GM12878 (cell line): ENCODE measurements at regions not wholly inside any gene's neighbourhood (a gene's known extent, or its start where the extent isn't known, plus 50 kb on each side); places are given as distances from the start of the nearest gene placed in this dataset.

Experiments
- ATAC-seq: fragments of 200-7000 bp; cut with Tn5 transposase; 3 replicates; pipeline ENCODE4 v1.9.1; 2020; ENCODE audit warnings: mild to moderate bottlenecking, moderate library complexity
- BruUV-seq: library from RNA; stranded (reverse); fragments of 400-500 nt; replicated peaks from 2 replicates; lab custom pipeline; 2021; lab: Mats Ljungman, UMichigan
- CTCF ChIA-PET: fragments of 300-600 bp; sonication (Branson Sonifier 250); formaldehyde crosslinking; extraction: SDS; loops from one replicate; lab custom pipeline; 2021; ENCODE audit warnings: inconsistent platforms; lab: Yijun Ruan, JAX
- POLR2A ChIA-PET: fragments of 350-600 bp; formaldehyde crosslinking; extraction: SDS; loops from one replicate; lab custom pipeline; 2021; ENCODE audit warnings: inconsistent platforms; lab: Charles Lee
- RAD21 ChIA-PET: fragments of 300-600 bp; sonication (Branson Sonifier 250); formaldehyde crosslinking; loops from one replicate; lab custom pipeline; 2023; ENCODE audit warnings: antibody characterized with exemption; ENCODE audit not compliant: unreplicated experiment; lab: Charles Lee
- SMC1A ChIA-PET: fragments of 300-600 bp; sonication (Branson Sonifier 250); formaldehyde crosslinking; loops from one replicate; lab custom pipeline; 2023; ENCODE audit not compliant: unreplicated experiment, uncharacterized antibody; lab: Charles Lee
- DNase-seq: peaks from one replicate; pipeline ENCODE4 v3.0.0-alpha.2; 2011; ENCODE audit warnings: low read depth, low spot score
- FAIRE-seq: peaks from 3 replicates; lab custom pipeline; 2011; peaks lifted over from hg19 to GRCh38; lab: Jason Lieb, UNC
- H2AFZ ChIP-seq: 2 replicates; pipeline ENCODE4 v1.6.0; 2011; ENCODE audit warnings: low read depth, low read length, control low read depth; ENCODE audit not compliant: control insufficient read depth
- H3K27ac ChIP-seq: 2 replicates; pipeline ENCODE4 v1.5.1; 2011; ENCODE audit warnings: control low read depth; ENCODE audit not compliant: control insufficient read depth, insufficient read depth
- H3K27me3 ChIP-seq, 2 experiments: replicated peaks in 1 of 2; 2 replicates each; pipeline versions ENCODE4 v1.6.0 to v1.6.1; 2011; ENCODE audit warnings: low read length in 1 of 2; ENCODE audit not compliant: control insufficient read depth in 2 of 2, insufficient read depth in 2 of 2
- H3K36me3 ChIP-seq, 2 experiments: 2 replicates each; pipeline ENCODE4 v1.5.1; 2011; ENCODE audit warnings: low read length in 1 of 2; ENCODE audit not compliant: control insufficient read depth in 2 of 2, insufficient read depth in 2 of 2
- H3K4me1 ChIP-seq: 2 replicates; pipeline ENCODE4 v1.6.1; 2011; ENCODE audit warnings: mild to moderate bottlenecking, low read length, moderate library complexity, mixed read lengths; ENCODE audit not compliant: control insufficient read depth, insufficient read depth
- H3K4me2 ChIP-seq: 2 replicates; pipeline ENCODE4 v1.6.0; 2011; ENCODE audit warnings: control low read depth; ENCODE audit not compliant: control insufficient read depth, insufficient read depth
- H3K4me3 ChIP-seq: fragments of 200-600 bp; sonication (generic); 2 replicates; pipeline ENCODE4 v1.5.1; 2016
- H3K79me2 ChIP-seq: 2 replicates; pipeline ENCODE4 v1.6.0; 2011; ENCODE audit warnings: low read length; ENCODE audit not compliant: control insufficient read depth, insufficient read depth
- H3K9ac ChIP-seq: 2 replicates; pipeline ENCODE4 v1.8.0; 2011; ENCODE audit warnings: low read length, control low read depth, mixed read lengths; ENCODE audit not compliant: control insufficient read depth, insufficient read depth
- H3K9me3 ChIP-seq: replicated peaks from 3 replicates; pipeline ENCODE4 v1.5.1; 2011; ENCODE audit warnings: mild to moderate bottlenecking, low read length; ENCODE audit not compliant: control insufficient read depth, insufficient read depth
- H4K20me1 ChIP-seq: 2 replicates; pipeline ENCODE4 v1.6.0; 2011; ENCODE audit not compliant: control insufficient read depth, insufficient read depth
- ATF2 ChIP-seq: IDR thresholded peaks from 2 replicates; pipeline ENCODE4 v1.6.1; 2012; ENCODE audit warnings: low read length, inconsistent platforms
- CBX3 ChIP-seq: fragments of 200-600 bp; sonication (generic); IDR thresholded peaks from 2 replicates; pipeline ENCODE4 v1.6.1; 2016; ENCODE audit warnings: low read depth, borderline replicate concordance
- CBX5 ChIP-seq: sonication (generic); IDR thresholded peaks from 2 replicates; pipeline ENCODE4 v1.6.1; 2016; ENCODE audit warnings: low read depth, moderate library complexity, mild to moderate bottlenecking, inconsistent platforms
- CHD1 ChIP-seq: IDR thresholded peaks from 2 replicates; pipeline ENCODE4 v1.6.1; 2012; ENCODE audit warnings: low read depth, low read length, improper control_type of control experiment
- ELK1 ChIP-seq: IDR thresholded peaks from 2 replicates; pipeline ENCODE4 v1.6.1; 2012; ENCODE audit warnings: low read depth, low read length, improper control_type of control experiment
- EZH2 ChIP-seq: IDR thresholded peaks from 2 replicates; pipeline ENCODE4 v1.6.1; 2012; ENCODE audit warnings: low read depth, mild to moderate bottlenecking, control low read depth, inconsistent platforms, low read length, borderline replicate concordance; ENCODE audit not compliant: control insufficient read depth
- FOS ChIP-seq: IDR thresholded peaks from 3 replicates; pipeline ENCODE4 v1.6.1; 2011; ENCODE audit warnings: borderline replicate concordance; ENCODE audit not compliant: insufficient read length; ENCODE audit errors: extremely low read depth
- GABPA ChIP-seq: IDR thresholded peaks from 2 replicates; pipeline ENCODE4 v1.6.1; 2014; ENCODE audit warnings: antibody characterized with exemption, low read depth, mild to moderate bottlenecking, inconsistent platforms
- IRF4 ChIP-seq: IDR thresholded peaks from 2 replicates; pipeline ENCODE4 v1.6.1; 2011; ENCODE audit warnings: low read depth, low read length
- MTA2 ChIP-seq: fragments of 450-650 bp; IDR thresholded peaks from 2 replicates; pipeline ENCODE4 v1.6.1; 2016; ENCODE audit warnings: low read depth, mild to moderate bottlenecking, moderate library complexity
- MTA3 ChIP-seq: IDR thresholded peaks from 2 replicates; pipeline ENCODE4 v1.6.1; 2012; ENCODE audit warnings: low read length, inconsistent platforms, borderline replicate concordance
- MYC ChIP-seq: IDR thresholded peaks from 2 replicates; pipeline ENCODE4 v1.6.1; 2011; ENCODE audit warnings: mild to moderate bottlenecking, low read length, moderate library complexity, inconsistent platforms; ENCODE audit not compliant: insufficient read depth, insufficient replicate concordance, insufficient read length, severe bottlenecking
- SP1 ChIP-seq: IDR thresholded peaks from one replicate; pipeline ENCODE4 v1.6.1; 2011; ENCODE audit warnings: low read depth, low read length
- SREBF1 ChIP-seq: IDR thresholded peaks from 2 replicates; pipeline ENCODE4 v1.6.1; 2012; ENCODE audit warnings: mild to moderate bottlenecking, low read length
- TCF12 ChIP-seq: IDR thresholded peaks from 2 replicates; pipeline ENCODE4 v1.6.1; 2011; ENCODE audit warnings: low read depth, mild to moderate bottlenecking, low read length
- WGBS: methylation state at CpG from one replicate; pipeline ENCODE4 v1.1.6; 2016; ENCODE audit warnings: low lambda C conversion rate; ENCODE audit not compliant: insufficient replicate concordance, insufficient coverage; ENCODE audit errors: missing lambda C conversion rate; 5-methylcytosine and 5-hydroxymethylcytosine counted together
- in situ Hi-C: fragments of 300-500 bp; cut with MboI; formaldehyde crosslinking; loops from 9 replicates; pipeline ENCODE4 v1.14.3; 2018; ENCODE audit warnings: mixed read lengths
- intact Hi-C: fragments of 100-400 bp; cut with micrococcal nuclease; formaldehyde crosslinking; loops from one replicate; pipeline ENCODE4 v1.14.2; 2022; ENCODE audit not compliant: unreplicated experiment
- TF ChIP-seq, protein P1 (sequence below): IDR thresholded peaks from 2 replicates; pipeline ENCODE4 v1.6.1; 2011; ENCODE audit warnings: borderline replicate concordance, low read depth, mild to moderate bottlenecking, moderate library complexity, low read length; ENCODE audit not compliant: insufficient read depth, poor library complexity, severe bottlenecking
- TF ChIP-seq, protein P2 (sequence below): fragments of 450-650 bp; conservative IDR thresholded peaks from 2 replicates; pipeline ENCODE4 v1.6.1; 2017; ENCODE audit warnings: mild to moderate bottlenecking, moderate library complexity

DNA sequence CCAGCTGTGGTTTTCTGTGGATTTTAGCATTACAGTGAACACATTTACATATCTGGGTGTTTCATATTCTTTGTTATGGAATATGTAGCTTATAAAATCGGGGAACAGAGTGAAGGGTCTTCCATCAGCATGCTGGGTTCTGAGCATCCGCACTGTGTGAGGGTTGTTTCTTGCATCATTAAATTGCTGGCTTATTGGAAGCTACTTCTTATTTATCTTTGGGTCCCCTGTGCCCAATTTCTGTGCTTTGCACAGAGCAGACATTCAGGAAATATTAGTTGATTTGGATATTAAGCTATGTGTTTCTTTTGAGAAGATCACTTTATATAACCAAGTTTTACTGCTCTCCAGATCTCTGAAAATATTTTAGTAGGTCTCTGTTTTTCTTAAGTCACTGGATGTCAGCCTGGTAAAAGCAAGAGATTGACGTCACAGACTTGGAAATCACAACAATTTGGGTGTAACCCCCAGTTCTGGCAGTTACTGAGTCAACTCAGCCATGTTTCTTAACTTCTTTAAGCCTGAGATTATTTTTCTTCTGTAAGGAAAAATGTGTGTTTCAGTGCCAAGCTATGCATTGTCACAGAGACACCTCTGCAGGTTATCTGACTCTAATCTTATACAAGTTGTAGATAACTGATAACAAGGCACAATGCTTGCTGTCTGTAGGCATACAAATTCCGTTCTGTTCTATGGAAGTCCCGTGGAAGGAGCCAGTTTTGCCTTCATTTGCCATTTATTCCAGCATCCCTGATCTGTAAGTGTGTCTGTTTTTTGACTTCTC is 258.3 kb upstream of the KAZN start:
- H2AFZ ChIP-seq = no peak overlapping the region
- SMC1A ChIA-PET = interaction anchor here (1.2 kb wide), 1 partner anchor 19 kb away, joined by 5 read pairs; no protein-coding TSS in a partner anchor
- WGBS = 27% methylated on average over 5 of the region's 5 CpGs

More for the DNA sequence above, 258.3 kb upstream of the KAZN start:
- H3K9me3 ChIP-seq = no peaks in the 10 kb centered on the region
- H3K4me3 ChIP-seq = no peak overlapping the region
- FAIRE-seq (no peak), DNase-seq (no peak), ATAC-seq (no peak)
- RAD21 ChIA-PET = no interaction called here
- no TSS peak for BruUV-seq
- no peak overlapping the region for H3K4me2 ChIP-seq
- intact Hi-C loops (no loop called here), in situ Hi-C loops (no loop called here)
- POLR2A ChIA-PET = no interaction called here
- no peaks in the 10 kb centered on the region for H3K36me3 ChIP-seq
- no peaks in the 10 kb centered on the region for H3K27me3 ChIP-seq
- no peak overlapping the region for H3K27ac ChIP-seq
- H3K79me2 ChIP-seq = no peaks in the 10 kb centered on the region
- H3K9ac ChIP-seq = no peak overlapping the region
- no peaks in the 10 kb centered on the region for H3K4me1 ChIP-seq
- CTCF ChIA-PET = no interaction called here
- H4K20me1 ChIP-seq = no peaks in the 10 kb centered on the region
- TF ChIP-seq MTA2 (no peak), MTA3 (no peak), CHD1 (no peak), SP1 (no peak), CBX5 (no peak), IRF4 (no peak), CBX3 (no peak), EZH2 (no peak), ATF2 (no peak), MYC (no peak), GABPA (no peak), FOS (no peak), SREBF1 (no peak), ELK1 (no peak), TCF12 (no peak)
- TF ChIP-seq, protein P1, sequence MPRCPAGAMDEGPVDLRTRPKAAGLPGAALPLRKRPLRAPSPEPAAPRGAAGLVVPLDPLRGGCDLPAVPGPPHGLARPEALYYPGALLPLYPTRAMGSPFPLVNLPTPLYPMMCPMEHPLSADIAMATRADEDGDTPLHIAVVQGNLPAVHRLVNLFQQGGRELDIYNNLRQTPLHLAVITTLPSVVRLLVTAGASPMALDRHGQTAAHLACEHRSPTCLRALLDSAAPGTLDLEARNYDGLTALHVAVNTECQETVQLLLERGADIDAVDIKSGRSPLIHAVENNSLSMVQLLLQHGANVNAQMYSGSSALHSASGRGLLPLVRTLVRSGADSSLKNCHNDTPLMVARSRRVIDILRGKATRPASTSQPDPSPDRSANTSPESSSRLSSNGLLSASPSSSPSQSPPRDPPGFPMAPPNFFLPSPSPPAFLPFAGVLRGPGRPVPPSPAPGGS = no peak
- TF ChIP-seq, protein P2, sequence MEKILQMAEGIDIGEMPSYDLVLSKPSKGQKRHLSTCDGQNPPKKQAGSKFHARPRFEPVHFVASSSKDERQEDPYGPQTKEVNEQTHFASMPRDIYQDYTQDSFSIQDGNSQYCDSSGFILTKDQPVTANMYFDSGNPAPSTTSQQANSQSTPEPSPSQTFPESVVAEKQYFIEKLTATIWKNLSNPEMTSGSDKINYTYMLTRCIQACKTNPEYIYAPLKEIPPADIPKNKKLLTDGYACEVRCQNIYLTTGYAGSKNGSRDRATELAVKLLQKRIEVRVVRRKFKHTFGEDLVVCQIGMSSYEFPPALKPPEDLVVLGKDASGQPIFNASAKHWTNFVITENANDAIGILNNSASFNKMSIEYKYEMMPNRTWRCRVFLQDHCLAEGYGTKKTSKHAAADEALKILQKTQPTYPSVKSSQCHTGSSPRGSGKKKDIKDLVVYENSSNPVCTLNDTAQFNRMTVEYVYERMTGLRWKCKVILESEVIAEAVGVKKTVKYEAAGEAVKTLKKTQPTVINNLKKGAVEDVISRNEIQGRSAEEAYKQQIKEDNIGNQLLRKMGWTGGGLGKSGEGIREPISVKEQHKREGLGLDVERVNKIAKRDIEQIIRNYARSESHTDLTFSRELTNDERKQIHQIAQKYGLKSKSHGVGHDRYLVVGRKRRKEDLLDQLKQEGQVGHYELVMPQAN = no peak
